AG10803 (cell line): ENCODE measurements at regions not wholly inside any gene's neighbourhood (a gene's known extent, or its start where the extent isn't known, plus 50 kb on each side); places are given as distances from the start of the nearest gene placed in this dataset.

Experiments used
- DNase-seq: peaks from one replicate; pipeline ENCODE4 v3.0.0; 2010; ENCODE audit warnings: low read depth
- H3K4me3 ChIP-seq: 2 replicates; pipeline ENCODE4 v1.5.1; 2011; ENCODE audit warnings: mild to moderate bottlenecking, low read length, control low read depth
- TF ChIP-seq, protein P1 (sequence below): conservative IDR thresholded peaks from 2 replicates; pipeline ENCODE4 v1.5.1; 2011; ENCODE audit warnings: mild to moderate bottlenecking, low read length, control low read depth, inconsistent platforms

DNA sequence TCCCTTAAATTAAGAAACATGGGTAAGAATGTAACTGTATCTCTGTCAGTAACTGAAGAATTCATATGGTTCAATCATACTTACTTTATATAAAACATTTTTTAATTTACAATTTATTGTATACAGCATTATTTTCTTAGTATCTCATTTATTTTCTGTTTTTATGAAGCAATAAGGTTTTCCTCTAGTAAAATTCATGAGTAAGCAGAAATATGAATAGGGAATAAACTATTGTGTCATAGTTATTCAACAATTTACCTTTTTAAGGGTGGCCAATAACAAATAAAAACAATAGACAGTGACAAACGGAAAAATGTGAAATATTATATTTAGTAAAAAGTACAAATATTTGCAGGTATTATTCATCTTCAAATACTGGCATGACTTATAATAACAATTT lies 624.4 kb downstream of the TECRL start:
- TF ChIP-seq, protein P1, sequence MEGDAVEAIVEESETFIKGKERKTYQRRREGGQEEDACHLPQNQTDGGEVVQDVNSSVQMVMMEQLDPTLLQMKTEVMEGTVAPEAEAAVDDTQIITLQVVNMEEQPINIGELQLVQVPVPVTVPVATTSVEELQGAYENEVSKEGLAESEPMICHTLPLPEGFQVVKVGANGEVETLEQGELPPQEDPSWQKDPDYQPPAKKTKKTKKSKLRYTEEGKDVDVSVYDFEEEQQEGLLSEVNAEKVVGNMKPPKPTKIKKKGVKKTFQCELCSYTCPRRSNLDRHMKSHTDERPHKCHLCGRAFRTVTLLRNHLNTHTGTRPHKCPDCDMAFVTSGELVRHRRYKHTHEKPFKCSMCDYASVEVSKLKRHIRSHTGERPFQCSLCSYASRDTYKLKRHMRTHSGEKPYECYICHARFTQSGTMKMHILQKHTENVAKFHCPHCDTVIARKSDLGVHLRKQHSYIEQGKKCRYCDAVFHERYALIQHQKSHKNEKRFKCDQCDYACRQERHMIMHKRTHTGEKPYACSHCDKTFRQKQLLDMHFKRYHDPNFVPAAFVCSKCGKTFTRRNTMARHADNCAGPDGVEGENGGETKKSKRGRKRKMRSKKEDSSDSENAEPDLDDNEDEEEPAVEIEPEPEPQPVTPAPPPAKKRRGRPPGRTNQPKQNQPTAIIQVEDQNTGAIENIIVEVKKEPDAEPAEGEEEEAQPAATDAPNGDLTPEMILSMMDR: no peak
- no peak overlapping the region for H3K4me3 ChIP-seq
- no peak for DNase-seq

DNA sequence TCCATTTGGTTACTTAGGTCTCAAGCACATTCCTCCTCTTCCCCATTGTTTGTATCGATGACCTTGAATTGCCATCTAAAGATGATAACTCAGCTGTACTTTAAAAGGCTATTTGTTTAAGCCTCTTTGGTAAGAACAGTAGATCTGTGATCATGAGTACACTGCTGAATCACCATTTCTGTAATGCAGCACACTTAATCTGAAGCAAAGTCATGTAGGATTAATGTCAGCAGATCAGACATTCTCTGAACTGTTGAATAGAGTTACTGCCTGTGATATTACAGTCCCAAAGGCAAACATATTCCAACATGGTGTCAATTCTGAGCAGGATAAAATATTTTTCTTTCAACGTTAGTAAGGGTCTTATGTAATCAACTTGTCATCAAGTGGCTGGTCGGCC lies 631.6 kb downstream of the TECRL start:
- TF ChIP-seq, protein P1: no peak
- no peak overlapping the region for H3K4me3 ChIP-seq
- no peak for DNase-seq

DNA sequence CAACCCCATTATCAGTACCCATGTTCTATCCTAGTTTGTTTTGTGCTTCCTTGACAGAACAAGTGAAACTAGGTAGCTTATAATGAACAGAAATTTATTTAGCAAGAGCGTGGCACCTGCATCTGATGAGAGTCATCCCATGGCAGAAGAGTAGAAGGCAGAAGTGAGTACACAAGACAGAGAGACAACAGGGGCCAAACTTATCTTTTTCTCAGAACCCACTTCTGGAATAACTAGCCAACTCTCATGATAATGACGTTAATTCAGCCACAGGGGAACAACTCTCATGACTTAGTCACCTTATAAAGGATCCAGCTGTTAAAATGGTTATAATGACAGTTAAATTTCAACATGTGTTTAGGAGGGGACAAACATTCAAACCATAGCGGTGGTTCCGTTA lies 644.9 kb downstream of the TECRL start:
- DNase-seq: no peak
- no peak overlapping the region for H3K4me3 ChIP-seq
- TF ChIP-seq, protein P1: no peak

DNA sequence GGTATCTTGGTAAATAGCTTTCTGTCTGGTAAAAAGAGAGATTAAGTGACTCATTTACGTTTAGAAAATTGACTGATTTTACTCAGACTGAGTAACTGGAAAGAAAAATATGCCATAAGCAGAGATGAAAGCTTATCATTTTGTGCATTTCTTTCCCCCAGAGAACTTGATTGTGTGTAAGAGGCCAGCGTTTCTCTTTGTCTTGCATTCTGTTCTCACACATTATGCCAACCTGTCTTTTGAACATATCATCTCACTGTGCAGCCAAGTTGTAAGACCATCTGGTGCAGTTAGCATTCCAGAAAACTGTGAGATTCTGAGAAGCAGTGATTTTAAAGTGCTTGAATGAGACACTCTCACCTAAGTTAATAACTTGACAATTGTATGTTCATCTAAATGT lies 651.3 kb downstream of the TECRL start:
- no peak overlapping the region for H3K4me3 ChIP-seq
- no peak for DNase-seq
- TF ChIP-seq, protein P1: no peak

DNA sequence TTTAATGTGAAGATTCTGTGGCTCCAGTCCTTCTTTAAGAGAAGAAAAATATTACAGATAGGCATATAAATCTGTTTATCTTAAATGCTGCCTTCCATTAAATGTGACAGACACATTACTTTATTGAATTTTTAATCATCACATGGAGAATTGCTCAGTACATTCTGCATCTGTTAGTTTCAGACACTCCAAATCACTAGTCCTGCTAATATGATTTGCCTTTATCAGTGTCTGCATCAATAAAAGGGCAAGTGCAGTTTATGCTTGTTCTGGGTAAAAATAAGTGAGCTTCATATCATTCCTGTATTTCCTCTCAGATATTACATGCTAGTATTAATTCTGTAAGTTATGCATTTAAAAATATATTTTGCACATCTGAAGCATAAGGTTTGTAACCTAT lies 666.4 kb downstream of the TECRL start:
- DNase-seq: no peak
- no peak overlapping the region for H3K4me3 ChIP-seq
- TF ChIP-seq, protein P1: no peak

DNA sequence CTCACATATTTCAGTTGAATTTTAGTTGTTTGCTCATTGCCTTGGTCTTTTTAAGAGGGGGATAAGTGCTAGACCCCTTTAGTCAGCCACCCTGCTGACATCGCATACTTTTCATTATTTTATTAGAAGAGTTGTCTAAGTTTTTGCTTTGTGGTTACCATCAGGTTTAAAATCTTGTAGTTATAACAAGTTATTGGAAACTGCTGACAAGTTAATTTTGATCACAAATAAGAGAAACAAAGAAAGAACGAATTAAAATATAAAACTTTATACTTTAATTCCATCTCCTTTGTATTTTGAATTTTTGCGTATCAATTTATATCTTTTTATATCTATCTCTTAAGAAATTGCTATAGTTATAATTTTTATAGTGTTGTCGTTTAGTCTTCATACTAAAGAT lies 679.7 kb downstream of the TECRL start:
- no peak overlapping the region for H3K4me3 ChIP-seq
- TF ChIP-seq, protein P1: no peak
- no peak for DNase-seq

DNA sequence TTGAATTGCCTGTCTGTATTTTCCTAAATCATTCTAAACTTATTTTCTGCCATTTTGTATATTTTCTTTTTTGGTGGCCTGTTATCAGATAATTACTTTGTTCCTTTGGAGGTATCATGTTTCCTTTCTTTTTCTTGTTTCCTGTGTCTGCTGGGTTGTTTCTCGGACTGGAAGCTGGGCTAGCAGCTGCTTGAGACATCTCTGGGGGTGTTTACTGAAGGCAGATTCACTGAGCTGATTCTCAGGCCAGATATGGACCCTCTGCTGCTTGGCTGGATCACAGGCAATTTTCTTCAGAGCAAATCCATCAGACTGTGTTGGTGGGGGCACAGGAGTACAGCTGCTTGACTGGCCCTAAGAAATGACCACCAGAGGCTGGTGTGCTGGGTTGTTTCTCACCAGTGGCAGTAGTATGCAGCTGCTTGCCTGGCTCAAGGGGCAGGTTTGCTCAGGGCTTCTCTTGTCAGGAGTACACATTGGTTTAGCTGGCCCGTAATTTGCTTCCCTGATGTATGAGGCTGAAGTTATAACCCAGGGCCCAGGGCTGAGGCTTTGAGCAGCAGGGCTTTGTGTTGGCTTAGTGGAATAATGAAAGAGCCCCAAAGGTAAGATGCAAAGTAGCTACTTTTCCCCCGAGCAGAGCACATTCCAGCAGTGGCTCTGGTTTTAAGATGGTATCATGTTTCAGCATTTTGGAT lies 680.6 kb downstream of the TECRL start:
- TF ChIP-seq, protein P1: no peak
- no peak for DNase-seq

More for the DNA sequence above, 680.6 kb downstream of the TECRL start:
- no peak overlapping the region for H3K4me3 ChIP-seq
